ENCODE measurements at regions not wholly inside any gene's neighbourhood (a gene's known extent, or its start where the extent isn't known, plus 50 kb on each side); places are given as distances from the start of the nearest gene placed in this dataset.

GRCh38 chr2:53544871-53545558 lies 222.6 kb upstream of the CHAC2 start (continued):
- TF ChIP-seq POLR2AphosphoS5 (IDR thresholded peaks at IDR 0.05; ENCODE audit: low read depth) = no peak
- no peak for TF ChIP-seq EZH2 (IDR thresholded peaks at IDR 0.05; ENCODE audit: low read depth, unreplicated experiment)
- no peak for TF ChIP-seq CREB1 (CRISPR knock-in tag; IDR thresholded peaks at IDR 0.05; ENCODE audit: low read depth)

- Mint-ChIP-seq H3K27ac (no peak overlapping the region), H3K4me3 (no peak overlapping the region), H3K27me3 (ENCODE audit: insufficient read depth, low read depth, poor library complexity) (peaks cover 1% of the 10 kb centered on the region), H3K4me1 (peaks cover 12% of the 10 kb centered on the region), H3K36me3 (ENCODE audit: low read depth) (peaks cover 24% of the 10 kb centered on the region), H3K9me3 (peaks cover 25% of the 10 kb centered on the region)
- Histone ChIP-seq H3K36me3 (ENCODE audit: insufficient read depth) (0 out of 2 replicates have a peak, but pooled peaks cover 14% of the 10 kb centered on the region), H3F3A (replicated peaks; ENCODE audit: low read depth) (no peaks in the 10 kb centered on the region), H3K4me3 (no peak overlapping the region), H4K20me1 (replicated peaks; ENCODE audit: insufficient read depth) (no peaks in the 10 kb centered on the region), H3K27me3 (ENCODE audit: insufficient read depth) (no peaks in the 10 kb centered on the region), H2AFZ (no peak overlapping the region), H3K4me1 (ENCODE audit: insufficient read depth) (peaks cover 6% of the 10 kb centered on the region; the same call in 1 of the 2 replicates), H3K79me2 (replicated peaks; ENCODE audit: insufficient read depth) (no peaks in the 10 kb centered on the region), H3K9me2 (ENCODE audit: insufficient read depth) (no peaks in the 10 kb centered on the region), H3K4me2 (no peak overlapping the region), H3K27ac (ENCODE audit: low read depth) (no peak overlapping the region)
- ATAC-seq (no peak), DNase-seq (ENCODE audit: low spot score) (no peak)
- TF ChIP-seq STAT1 (IDR thresholded peaks at IDR 0.05; ENCODE audit: unreplicated experiment) = no peak
- no peak for TF ChIP-seq EZH2phosphoT487 (IDR thresholded peaks at IDR 0.05; ENCODE audit: unreplicated experiment)
- no peak for TF ChIP-seq ETS1 (IDR thresholded peaks at IDR 0.05)
- no peak for TF ChIP-seq CTCF (conservative IDR thresholded peaks at IDR 0.05; ENCODE audit: low read depth in 2 of 2)
- TF ChIP-seq ZNF462 (CRISPR knock-in tag; IDR thresholded peaks at IDR 0.05) = no peak
- TF ChIP-seq JUNB (IDR thresholded peaks at IDR 0.05; ENCODE audit: unreplicated experiment) = no peak
- no peak for TF ChIP-seq ZNF114 (CRISPR knock-in tag; IDR thresholded peaks at IDR 0.05)
Measured at GRCh38 chr2:53543083-53543482, 224.5 kb upstream of the CHAC2 start.

Data from GM23338 (cell line).